Nephron progenitor cell (in vitro differentiated cells): ENCODE measurements at regions not wholly inside any gene's neighbourhood (a gene's known extent, or its start where the extent isn't known, plus 50 kb on each side); places are given as distances from the start of the nearest gene placed in this dataset.

Experiments
- DNase-seq: peaks from one replicate; pipeline ENCODE4 v3.0.0; 2021
- H3K27ac Mint-ChIP-seq: 2 replicates; pipeline ENCODE4 v1.8.0; 2021; ENCODE audit warnings: mild to moderate bottlenecking, moderate library complexity, mixed read lengths
- H3K27me3 Mint-ChIP-seq: 2 replicates; pipeline ENCODE4 v1.8.0; 2021; ENCODE audit warnings: mild to moderate bottlenecking, low read depth, mixed read lengths; ENCODE audit not compliant: poor library complexity
- H3K36me3 Mint-ChIP-seq: 2 replicates; pipeline ENCODE4 v1.8.0; 2021; ENCODE audit warnings: low read depth, mixed read lengths
- H3K4me1 Mint-ChIP-seq: 2 replicates; pipeline ENCODE4 v1.8.0; 2021; ENCODE audit warnings: mixed read lengths
- H3K4me3 Mint-ChIP-seq: 2 replicates; pipeline ENCODE4 v1.8.0; 2021; ENCODE audit warnings: mild to moderate bottlenecking, moderate library complexity, mixed read lengths
- H3K9me3 Mint-ChIP-seq: 2 replicates; pipeline ENCODE4 v1.8.0; 2021; ENCODE audit warnings: mild to moderate bottlenecking, moderate library complexity, mixed read lengths
- CTCF ChIP-seq: fragments of 200-600 bp; sonication (generic); IDR thresholded peaks from 2 replicates; pipeline ENCODE4 v1.5.0; 2021; ENCODE audit warnings: antibody characterized with exemption

GRCh38 chr6:79296211-79296610 lies 61.7 kb upstream of the HMGN3 start:
- Mint-ChIP-seq H3K36me3 (no peaks in the 10 kb centered on the region), H3K4me3 (no peak overlapping the region), H3K9me3 (no peaks in the 10 kb centered on the region), H3K27ac (no peak overlapping the region), H3K27me3 (peaks cover 3% of the 10 kb centered on the region), H3K4me1 (no peaks in the 10 kb centered on the region)
- DNase-seq, result no peak
- TF ChIP-seq CTCF, result no peak
